K562 (cell line): ENCODE measurements at regions not wholly inside any gene's neighbourhood (a gene's known extent, or its start where the extent isn't known, plus 50 kb on each side); places are given as distances from the start of the nearest gene placed in this dataset.

Source experiments
- ATAC-seq: fragments of 200-7000 bp; cut with Tn5 transposase; 3 replicates; pipeline ENCODE4 v1.9.1; 2020; ENCODE audit warnings: moderate library complexity
- BruUV-seq: library from RNA; stranded (reverse); fragments of 400-500 nt; replicated peaks from 2 replicates; lab custom pipeline; 2021; lab: Mats Ljungman, UMichigan
- CTCF ChIA-PET: fragments of 300-600 bp; formaldehyde crosslinking; extraction: SDS; loops from one replicate; lab custom pipeline; 2021; ENCODE audit warnings: low intra/inter-chr PET ratio; lab: Yijun Ruan, JAX
- POLR2A ChIA-PET: fragments of 300-600, 350-650 bp; sonication (Branson Sonifier 250); formaldehyde crosslinking; extraction: SDS; loops from one replicate; lab custom pipeline; 2021; ENCODE audit warnings: antibody characterized with exemption, inconsistent platforms; lab: Yijun Ruan, JAX
- DNase-seq, 4 experiments: peaks; one replicate each; pipeline versions ENCODE4 v3.0.0 to v3.0.0-alpha.2; 2011 to 2018; ENCODE audit warnings: low spot score in 3 of 4, mixed read lengths in 3 of 4; ENCODE audit errors: extremely low read depth in 1 of 4
- FAIRE-seq: peaks from 2 replicates; lab custom pipeline; 2011; peaks lifted over from hg19 to GRCh38; lab: Jason Lieb, UNC
- H2AFZ ChIP-seq: 2 replicates; pipeline ENCODE4 v1.6.0; 2011; ENCODE audit warnings: low read depth, low read length, control low read depth, inconsistent platforms
- H3K27ac ChIP-seq: fragments of 200-600 bp; 3 replicates; pipeline ENCODE4 v1.8.0; 2011; ENCODE audit warnings: low read depth, mild to moderate bottlenecking, control low read depth, inconsistent platforms, low read length, moderate library complexity, mixed read lengths; ENCODE audit errors: extremely low read depth
- H3K27me3 ChIP-seq, 2 experiments: fragments of 300-600 bp in 1 of 2; 2 replicates in 1 of 2; 3 replicates in 1 of 2; pipeline versions ENCODE4 v1.6.0 to v1.8.0; 2011; ENCODE audit warnings: inconsistent platforms in 2 of 2, low read length in 2 of 2, mild to moderate bottlenecking in 1 of 2, mixed read lengths in 1 of 2, moderate library complexity in 1 of 2; ENCODE audit not compliant: control insufficient read depth in 2 of 2, insufficient read depth in 2 of 2
- H3K36me3 ChIP-seq: fragments of 300-600 bp; 3 replicates; pipeline ENCODE4 v1.8.0; 2011; ENCODE audit warnings: mild to moderate bottlenecking, low read length, inconsistent platforms; ENCODE audit not compliant: control insufficient read depth, insufficient read depth
- H3K4me1 ChIP-seq, 2 experiments: fragments of 200-600 bp in 1 of 2; replicated peaks in 1 of 2; 2 replicates in 1 of 2; 3 replicates in 1 of 2; pipeline versions ENCODE4 v1.5.1 to v1.8.0; 2011; ENCODE audit warnings: inconsistent platforms in 2 of 2, low read length in 2 of 2, mild to moderate bottlenecking in 1 of 2, mixed read lengths in 1 of 2, moderate library complexity in 1 of 2; ENCODE audit not compliant: control insufficient read depth in 2 of 2, insufficient read depth in 2 of 2
- H3K4me2 ChIP-seq: 2 replicates; pipeline ENCODE4 v1.6.1; 2011; ENCODE audit warnings: low read length, control low read depth, inconsistent platforms, mixed read lengths; ENCODE audit not compliant: insufficient read depth
- H3K4me3 ChIP-seq: fragments of 200-600 bp; sonication (generic), shearing (Covaris generic); 2 replicates; pipeline ENCODE4 v1.5.1; 2016; ENCODE audit warnings: control low read depth, inconsistent platforms
- H3K79me2 ChIP-seq: fragments of 200-600 bp; 3 replicates; pipeline ENCODE4 v1.8.0; 2011; ENCODE audit warnings: low read length, inconsistent platforms; ENCODE audit not compliant: control insufficient read depth, insufficient read depth
- H3K9ac ChIP-seq, 2 experiments: 2 replicates each; pipeline versions ENCODE4 v1.6.0 to v1.6.1; 2011; ENCODE audit warnings: low read depth in 2 of 2, low read length in 2 of 2, control low read depth in 1 of 2, inconsistent platforms in 1 of 2, mild to moderate bottlenecking in 1 of 2, mixed read lengths in 1 of 2; ENCODE audit not compliant: insufficient read depth in 1 of 2
- H3K9me1 ChIP-seq: one replicate; pipeline ENCODE4 v1.6.0; 2011; ENCODE audit warnings: inconsistent platforms, mild to moderate bottlenecking, low read length, moderate library complexity; ENCODE audit not compliant: control insufficient read depth, insufficient read depth
- H3K9me3 ChIP-seq: replicated peaks from 2 replicates; pipeline ENCODE4 v1.5.1; 2011; ENCODE audit warnings: low read depth, low read length, inconsistent platforms; ENCODE audit not compliant: control insufficient read depth, insufficient read depth
- H4K20me1 ChIP-seq: replicated peaks from 2 replicates; pipeline ENCODE4 v1.6.1; 2011; ENCODE audit warnings: low read length, inconsistent platforms, mixed read lengths; ENCODE audit not compliant: control insufficient read depth, insufficient read depth
- ARNT ChIP-seq, 2 experiments: fragments of 450-650 bp; IDR thresholded peaks; 2 replicates each; pipeline ENCODE4 v1.6.1; 2016; ENCODE audit warnings: mild to moderate bottlenecking in 1 of 2
- HDGF ChIP-seq: fragments of 450-650 bp; IDR thresholded peaks from 2 replicates; pipeline ENCODE4 v1.6.1; 2016
- HNRNPH1 ChIP-seq: fragments of 200-400 bp; formaldehyde crosslinking; optimal IDR thresholded peaks from 2 replicates; pipeline ENCODE3; 2017; ENCODE audit warnings: low read depth, mild to moderate bottlenecking, low read length, moderate library complexity
- HOXB6 ChIP-seq: fragments of 250-450 bp; sonication (Bioruptor Pico); IDR thresholded peaks from 2 replicates; pipeline ENCODE4 v1.5.1; 2022; ENCODE audit warnings: mild to moderate bottlenecking, borderline replicate concordance
- NCOR1 ChIP-seq: fragments of 450-650 bp; IDR thresholded peaks from 2 replicates; pipeline ENCODE4 v1.6.1; 2016; ENCODE audit warnings: mild to moderate bottlenecking, moderate library complexity
- ZNF398 ChIP-seq: fragments of 250-450 bp; sonication (Bioruptor Pico); IDR thresholded peaks from 2 replicates; pipeline ENCODE4 v1.8.0; 2021; ENCODE audit warnings: moderate library complexity, mild to moderate bottlenecking, inconsistent platforms
- WGBS: fragments of 100-300 bp; shearing (Covaris generic); methylation state at CpG from one replicate; pipeline ENCODE4 v1.1.6; 2016; ENCODE audit warnings: low coverage, mixed read lengths; ENCODE audit not compliant: insufficient coverage; ENCODE audit errors: missing lambda C conversion rate; 5-methylcytosine and 5-hydroxymethylcytosine counted together
- in situ Hi-C: fragments of 300-500 bp; cut with MboI; formaldehyde crosslinking; loops from 4 replicates; pipeline ENCODE4 v1.15.0; 2018; ENCODE audit warnings: inconsistent platforms, mixed read lengths
- intact Hi-C: fragments of 100-400 bp; cut with micrococcal nuclease; formaldehyde crosslinking; loops from 2 replicates; pipeline ENCODE4 v1.14.2; 2022

GRCh38 chr14:38125481-38126037 is 82.1 kb upstream of the SSTR1 start:
- Histone ChIP-seq H3K9me3 (no peaks in the 10 kb centered on the region), H3K4me1 (no peaks in the 10 kb centered on the region), H3K27ac (no peak overlapping the region), H3K79me2 (no peaks in the 10 kb centered on the region), H3K27me3 (no peaks in the 10 kb centered on the region), H3K9ac (no peak overlapping the region), H3K4me3 (no peak overlapping the region), H2AFZ (no peak overlapping the region)
- FAIRE-seq (no peak), DNase-seq (no peak), ATAC-seq (no peak)
- intact Hi-C loops, result no loop called here
- POLR2A ChIA-PET, result no interaction called here
- WGBS, result 3% methylated on average over 9 of the region's 11 CpGs
- no peak for TF ChIP-seq ARNT (IDR thresholded peaks at IDR 0.05)
- no peak for TF ChIP-seq HNRNPH1
- no peak for TF ChIP-seq HOXB6 (CRISPR knock-in tag)
- TF ChIP-seq ZNF398 (CRISPR knock-in tag), result no peak
- no peak for TF ChIP-seq NCOR1
- TF ChIP-seq HDGF, result no peak
- TF ChIP-seq, all 486 proteins: peak for 0
- Histone ChIP-seq H3K9me1 (no peaks in the 10 kb centered on the region), H3K36me3 (no peaks in the 10 kb centered on the region), H3K4me2 (no peak overlapping the region), H4K20me1 (no peaks in the 10 kb centered on the region)
- CTCF ChIA-PET, result no interaction called here
- in situ Hi-C loops, result no loop called here
- no TSS peak for BruUV-seq
